GM19468 (cell line): ENCODE measurements at regions not wholly inside any gene's neighbourhood (a gene's known extent, or its start where the extent isn't known, plus 50 kb on each side); places are given as distances from the start of the nearest gene placed in this dataset.

Source experiments
- ATAC-seq: cut with Tn5 transposase; IDR thresholded peaks from one replicate; pipeline ENCODE4 v1.9.1; 2021; ENCODE audit warnings: mild to moderate bottlenecking, moderate library complexity, moderate number of reproducible peaks; ENCODE audit not compliant: unreplicated experiment; ENCODE audit errors: extremely low read depth

- ATAC-seq = no peak
Measured at GRCh38 chr5:8304341-8304740, 435.4 kb downstream of the MTRR start.

GRCh38 chr5:8306288-8306896 lies 437.4 kb downstream of the MTRR start:
- no peak for ATAC-seq

GRCh38 chr5:8314965-8315364 lies 446.0 kb downstream of the MTRR start:
- ATAC-seq = no peak

GRCh38 chr5:8316608-8317280 lies 447.8 kb downstream of the MTRR start:
- no peak for ATAC-seq

GRCh38 chr5:8317335-8317734 lies 448.4 kb downstream of the MTRR start:
- ATAC-seq = no peak

- no peak for ATAC-seq
Measured at GRCh38 chr5:8320244-8320643, 451.3 kb downstream of the MTRR start.

- ATAC-seq = no peak
Measured at GRCh38 chr5:8321272-8321671, 452.3 kb downstream of the MTRR start.

- ATAC-seq = no peak
Measured at GRCh38 chr5:8322484-8322883, 453.5 kb downstream of the MTRR start.

- ATAC-seq = no peak
Measured at GRCh38 chr5:8327016-8327415, 458.1 kb downstream of the MTRR start.

- ATAC-seq = no peak
Measured at GRCh38 chr5:8329773-8330172, 460.8 kb downstream of the MTRR start.

- ATAC-seq = no peak
Measured at GRCh38 chr5:8332666-8333445, 463.9 kb downstream of the MTRR start.

- no peak for ATAC-seq
Measured at GRCh38 chr5:8333485-8333884, 464.5 kb downstream of the MTRR start.

GRCh38 chr5:8333977-8334376 lies 465.0 kb downstream of the MTRR start:
- no peak for ATAC-seq

GRCh38 chr5:8340261-8340660 lies 471.3 kb downstream of the MTRR start:
- ATAC-seq = no peak

GRCh38 chr5:8340739-8341344 lies 471.9 kb downstream of the MTRR start:
- no peak for ATAC-seq

- no peak for ATAC-seq
Measured at GRCh38 chr5:8341406-8341805, 472.5 kb downstream of the MTRR start.

GRCh38 chr5:8347984-8348383 lies 479.0 kb downstream of the MTRR start:
- no peak for ATAC-seq

- peak; percentile 95 for ATAC-seq
Measured at GRCh38 chr5:8349855-8350254, 480.9 kb downstream of the MTRR start.

GRCh38 chr5:8350644-8351339 lies 481.8 kb downstream of the MTRR start:
- ATAC-seq = no peak

GRCh38 chr5:8355981-8356380 lies 487.0 kb downstream of the MTRR start:
- ATAC-seq = no peak
